DND-41 (cell line): ENCODE measurements at regions not wholly inside any gene's neighbourhood (a gene's known extent, or its start where the extent isn't known, plus 50 kb on each side); places are given as distances from the start of the nearest gene placed in this dataset.
"Not testable (repeated sequence)": the region's sequence is repeated elsewhere in the genome, so short reads cannot be mapped to it uniquely, and the experiment has no call there.

Source experiments
- ATAC-seq: fragments of 200-7000 bp; cut with Tn5 transposase; 3 replicates; pipeline ENCODE4 v1.9.1; 2021; ENCODE audit warnings: low read depth; ENCODE audit not compliant: insufficient read depth
- DNase-seq: peaks from one replicate; pipeline ENCODE4 v3.0.0-alpha.2; 2020
- H2AFZ ChIP-seq: 2 replicates; pipeline ENCODE4 v1.6.0; 2012; ENCODE audit warnings: low read depth, low read length
- H3K27ac ChIP-seq: 2 replicates; pipeline ENCODE4 v1.5.1; 2012; ENCODE audit warnings: low read length, inconsistent platforms
- H3K27me3 ChIP-seq: fragments of 200-600 bp; sonication (generic); 2 replicates; pipeline ENCODE4 v1.6.0; 2012; ENCODE audit warnings: low read length, mild to moderate bottlenecking, inconsistent platforms; ENCODE audit not compliant: insufficient read depth, poor library complexity
- H3K36me3 ChIP-seq: 2 replicates; pipeline ENCODE4 v1.5.1; 2012; ENCODE audit warnings: low read length, inconsistent platforms; ENCODE audit not compliant: insufficient read depth
- H3K4me1 ChIP-seq: 2 replicates; pipeline ENCODE4 v1.5.1; 2012; ENCODE audit warnings: mild to moderate bottlenecking, low read length; ENCODE audit not compliant: insufficient read depth
- H3K4me2 ChIP-seq: 2 replicates; pipeline ENCODE4 v1.6.0; 2012; ENCODE audit warnings: mild to moderate bottlenecking, moderate library complexity, low read length, inconsistent platforms; ENCODE audit not compliant: insufficient read depth
- H3K4me3 ChIP-seq, 2 experiments: fragments of 200-600 bp in 1 of 2; shearing (Covaris generic) in 1 of 2; 2 replicates each; pipeline ENCODE4 v1.5.1; 2012 to 2016; ENCODE audit warnings: inconsistent platforms in 2 of 2, low read length in 2 of 2, mild to moderate bottlenecking in 2 of 2, low read depth in 1 of 2, moderate library complexity in 1 of 2
- H3K79me2 ChIP-seq: 2 replicates; pipeline ENCODE4 v1.6.0; 2012; ENCODE audit warnings: low read length, inconsistent platforms; ENCODE audit not compliant: insufficient read depth
- H3K9ac ChIP-seq: 2 replicates; pipeline ENCODE4 v1.6.0; 2012; ENCODE audit warnings: low read depth, mild to moderate bottlenecking, inconsistent platforms, low read length, moderate library complexity
- H3K9me3 ChIP-seq: 2 replicates; pipeline ENCODE4 v1.5.1; 2012; ENCODE audit warnings: low read length, moderate library complexity, mild to moderate bottlenecking, inconsistent platforms; ENCODE audit not compliant: insufficient read depth, severe bottlenecking
- H4K20me1 ChIP-seq: 2 replicates; pipeline ENCODE4 v1.6.0; 2012; ENCODE audit warnings: low read length; ENCODE audit not compliant: insufficient read depth
- EZH2 ChIP-seq: IDR thresholded peaks from 3 replicates; pipeline ENCODE4 v1.6.1; 2012; ENCODE audit warnings: borderline replicate concordance, low read depth, mild to moderate bottlenecking, moderate library complexity, low read length, inconsistent platforms; ENCODE audit not compliant: severe bottlenecking
- TF ChIP-seq, protein P1 (sequence below): IDR thresholded peaks from 2 replicates; pipeline ENCODE4 v1.5.1; 2012; ENCODE audit warnings: borderline replicate concordance, low read length, moderate library complexity, mild to moderate bottlenecking; ENCODE audit not compliant: poor library complexity, severe bottlenecking; ENCODE audit errors: extremely low read depth

GRCh38 chr11:26931248-26931631 is 62.7 kb upstream of the FIBIN start:
- ATAC-seq: no peak
- TF ChIP-seq, protein P1, sequence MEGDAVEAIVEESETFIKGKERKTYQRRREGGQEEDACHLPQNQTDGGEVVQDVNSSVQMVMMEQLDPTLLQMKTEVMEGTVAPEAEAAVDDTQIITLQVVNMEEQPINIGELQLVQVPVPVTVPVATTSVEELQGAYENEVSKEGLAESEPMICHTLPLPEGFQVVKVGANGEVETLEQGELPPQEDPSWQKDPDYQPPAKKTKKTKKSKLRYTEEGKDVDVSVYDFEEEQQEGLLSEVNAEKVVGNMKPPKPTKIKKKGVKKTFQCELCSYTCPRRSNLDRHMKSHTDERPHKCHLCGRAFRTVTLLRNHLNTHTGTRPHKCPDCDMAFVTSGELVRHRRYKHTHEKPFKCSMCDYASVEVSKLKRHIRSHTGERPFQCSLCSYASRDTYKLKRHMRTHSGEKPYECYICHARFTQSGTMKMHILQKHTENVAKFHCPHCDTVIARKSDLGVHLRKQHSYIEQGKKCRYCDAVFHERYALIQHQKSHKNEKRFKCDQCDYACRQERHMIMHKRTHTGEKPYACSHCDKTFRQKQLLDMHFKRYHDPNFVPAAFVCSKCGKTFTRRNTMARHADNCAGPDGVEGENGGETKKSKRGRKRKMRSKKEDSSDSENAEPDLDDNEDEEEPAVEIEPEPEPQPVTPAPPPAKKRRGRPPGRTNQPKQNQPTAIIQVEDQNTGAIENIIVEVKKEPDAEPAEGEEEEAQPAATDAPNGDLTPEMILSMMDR: no peak
- TF ChIP-seq EZH2: no peak

GRCh38 chr11:26931881-26932280 is 62.0 kb upstream of the FIBIN start:
- TF ChIP-seq EZH2: no peak
- TF ChIP-seq, protein P1: no peak
- H3K36me3 ChIP-seq: no peaks in the 10 kb centered on the region
- no peaks in the 10 kb centered on the region for H3K4me1 ChIP-seq
- no peaks in the 10 kb centered on the region for H3K27me3 ChIP-seq
- no peak overlapping the region for H3K9ac ChIP-seq
- no peaks in the 10 kb centered on the region for H3K9me3 ChIP-seq
- no peak for ATAC-seq
- DNase-seq: no peak
- H3K27ac ChIP-seq: no peak overlapping the region
- H3K79me2 ChIP-seq: no peaks in the 10 kb centered on the region
- H2AFZ ChIP-seq: no peak overlapping the region
- H4K20me1 ChIP-seq: no peaks in the 10 kb centered on the region
- H3K4me2 ChIP-seq: no peak overlapping the region
- H3K4me3 ChIP-seq: no peak overlapping the region

More at GRCh38 chr11:26931248-26931631, 62.7 kb upstream of the FIBIN start:
- H3K9ac ChIP-seq: no peak overlapping the region
- H3K4me1 ChIP-seq: no peaks in the 10 kb centered on the region
- H3K27ac ChIP-seq: no peak overlapping the region
- H4K20me1 ChIP-seq: no peaks in the 10 kb centered on the region
- H3K4me2 ChIP-seq: no peak overlapping the region
- no peak overlapping the region for H2AFZ ChIP-seq
- no peaks in the 10 kb centered on the region for H3K27me3 ChIP-seq
- DNase-seq: no peak
- H3K4me3 ChIP-seq: no peak overlapping the region
- no peaks in the 10 kb centered on the region for H3K9me3 ChIP-seq
- H3K79me2 ChIP-seq: no peaks in the 10 kb centered on the region
- no peaks in the 10 kb centered on the region for H3K36me3 ChIP-seq

DNA sequence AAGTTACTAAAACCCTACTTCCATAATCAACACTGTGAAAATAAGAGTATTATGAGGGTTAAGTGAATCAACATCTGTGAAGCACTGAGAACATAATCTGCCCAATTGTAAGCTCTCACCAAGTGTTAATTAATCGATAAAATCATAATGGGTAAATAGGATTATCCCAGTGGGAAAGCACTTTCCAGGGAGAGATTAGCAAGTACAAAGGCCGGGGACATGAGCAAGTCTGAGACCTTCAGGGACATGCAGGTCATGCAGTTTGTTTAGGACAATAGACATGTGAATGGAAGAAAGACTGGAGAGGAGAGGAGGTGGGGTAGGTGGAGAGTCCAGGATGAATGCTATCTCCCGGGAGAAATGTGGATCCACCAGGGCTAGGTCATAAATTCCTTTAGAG is 57.8 kb upstream of the FIBIN start:
- Histone ChIP-seq H3K27me3 (no peaks in the 10 kb centered on the region), H3K9ac (no peak overlapping the region), H4K20me1 (no peaks in the 10 kb centered on the region), H3K9me3 (no peaks in the 10 kb centered on the region), H3K4me3 (no peak overlapping the region), H3K27ac (no peak overlapping the region), H3K79me2 (no peaks in the 10 kb centered on the region), H3K36me3 (no peaks in the 10 kb centered on the region), H3K4me1 (no peaks in the 10 kb centered on the region), H2AFZ (no peak overlapping the region), H3K4me2 (no peak overlapping the region)
- no peak for DNase-seq
- TF ChIP-seq EZH2: no peak
- TF ChIP-seq, protein P1: no peak
- ATAC-seq: no peak

DNA sequence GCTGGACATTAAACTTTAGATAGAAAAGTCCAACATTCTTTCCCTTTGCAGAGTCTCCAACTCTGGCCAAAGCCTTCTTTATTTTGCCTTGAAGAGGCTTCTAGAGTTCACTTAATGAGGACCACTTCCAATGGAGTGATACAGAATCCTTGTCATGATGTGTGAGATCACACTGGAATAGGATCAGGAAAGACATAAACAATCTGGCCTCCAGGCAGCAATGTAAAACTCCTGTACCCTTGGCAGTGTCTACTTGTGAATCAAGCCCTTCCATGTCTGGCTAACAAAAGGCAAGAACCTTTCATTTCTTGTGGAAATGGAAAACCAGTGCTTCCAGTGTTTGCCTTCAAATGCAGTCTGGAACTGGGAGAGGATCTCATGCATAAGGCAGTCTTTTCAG is 56.5 kb upstream of the FIBIN start:
- Histone ChIP-seq H3K4me3 (no peak overlapping the region), H3K4me1 (no peaks in the 10 kb centered on the region), H3K27ac (no peak overlapping the region), H3K27me3 (no peaks in the 10 kb centered on the region), H3K36me3 (no peaks in the 10 kb centered on the region), H2AFZ (no peak overlapping the region), H3K9ac (no peak overlapping the region), H3K9me3 (no peaks in the 10 kb centered on the region), H4K20me1 (no peaks in the 10 kb centered on the region), H3K79me2 (no peaks in the 10 kb centered on the region), H3K4me2 (no peak overlapping the region)
- ATAC-seq (no peak), DNase-seq (no peak)
- TF ChIP-seq, protein P1: no peak
- no peak for TF ChIP-seq EZH2

DNA sequence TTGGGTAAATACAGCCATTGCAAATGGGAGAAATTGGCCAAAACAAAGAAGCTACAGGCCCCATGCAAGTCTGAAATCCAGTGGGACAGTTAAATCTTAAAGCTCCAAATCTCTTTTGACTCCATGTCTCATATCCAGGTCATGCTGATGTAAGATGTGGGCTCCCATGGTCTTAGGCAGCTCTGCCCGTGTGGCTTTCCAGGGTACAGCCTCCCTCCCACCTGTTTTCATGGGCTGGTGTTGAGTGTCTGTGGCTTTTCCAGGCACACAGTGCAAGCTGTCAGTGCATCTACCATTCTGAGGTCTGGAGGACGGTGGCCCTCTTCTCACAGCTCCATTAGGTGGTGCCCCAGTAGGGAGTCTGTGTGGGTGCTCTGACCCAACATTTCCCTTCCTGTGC is 53.4 kb upstream of the FIBIN start:
- H3K4me1 ChIP-seq, H3K27ac ChIP-seq, H2AFZ ChIP-seq: not testable (repeated sequence)

More for the DNA sequence above, 53.4 kb upstream of the FIBIN start:
- not testable (repeated sequence) for H3K4me2 ChIP-seq, H3K9ac ChIP-seq, H3K79me2 ChIP-seq, H3K27me3 ChIP-seq, H3K36me3 ChIP-seq, H4K20me1 ChIP-seq, H3K9me3 ChIP-seq, DNase-seq, H3K4me3 ChIP-seq, ATAC-seq
